ENCODE measurements at regions not wholly inside any gene's neighbourhood (a gene's known extent, or its start where the extent isn't known, plus 50 kb on each side); places are given as distances from the start of the nearest gene placed in this dataset.
"Not testable (repeated sequence)": the region's sequence is repeated elsewhere in the genome, so short reads cannot be mapped to it uniquely, and the experiment has no call there.

GRCh38 chr2:118613737-118614136 is 233.7 kb downstream of the EN1 start:
- DNase-seq (ENCODE audit: low read depth in 2 of 2) = no peak

- DNase-seq (ENCODE audit: low read depth in 2 of 2) = no peak
Observed at GRCh38 chr2:118611691-118612090, 235.8 kb downstream of the EN1 start.

GRCh38 chr2:118609138-118609537 is 238.3 kb downstream of the EN1 start:
- no peak for DNase-seq (ENCODE audit: low read depth in 2 of 2)

GRCh38 chr2:118607641-118608040 is 239.8 kb downstream of the EN1 start:
- no peak for DNase-seq (ENCODE audit: low read depth in 2 of 2)

DNA sequence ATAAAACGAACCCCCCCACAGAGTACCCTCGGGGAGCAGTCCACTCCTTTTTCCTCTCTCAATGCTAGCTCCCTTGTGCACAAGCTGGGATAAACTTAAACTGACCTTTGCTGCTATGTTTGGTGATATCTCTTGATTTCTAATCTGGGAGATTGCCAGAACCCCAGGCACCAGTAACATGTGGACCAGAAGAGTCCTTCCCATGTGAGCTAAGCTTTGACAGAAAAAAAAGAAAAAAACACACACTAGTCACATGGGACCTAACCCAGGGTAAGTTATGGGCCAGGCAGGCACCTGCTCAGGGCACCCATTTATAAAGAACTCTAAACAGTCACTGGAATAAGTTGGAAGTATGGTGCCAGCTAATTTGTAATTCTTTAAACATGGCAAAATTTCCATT is 242.6 kb downstream of the EN1 start:
- no peak for DNase-seq (ENCODE audit: low read depth in 2 of 2)

DNA sequence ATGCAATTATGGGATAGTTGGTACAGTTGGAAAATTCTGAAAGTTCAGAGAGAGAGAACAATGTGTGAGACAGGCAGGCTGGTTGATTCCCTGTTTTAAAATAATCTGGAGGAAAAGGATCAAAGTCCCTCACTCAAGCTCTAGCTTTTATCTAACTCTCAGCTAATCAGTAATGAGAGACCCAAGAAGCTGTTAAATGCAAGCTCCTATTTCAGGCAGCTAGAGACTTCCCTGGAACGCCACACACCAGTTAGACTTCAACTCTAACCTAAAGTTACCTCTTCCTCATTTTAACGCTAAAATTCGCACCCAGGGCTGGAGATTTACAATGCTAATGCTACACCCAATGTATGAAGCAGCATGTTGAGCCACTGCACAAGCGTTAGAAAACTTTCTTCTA is 243.1 kb downstream of the EN1 start:
- no peak for DNase-seq (ENCODE audit: low read depth in 2 of 2)

DNA sequence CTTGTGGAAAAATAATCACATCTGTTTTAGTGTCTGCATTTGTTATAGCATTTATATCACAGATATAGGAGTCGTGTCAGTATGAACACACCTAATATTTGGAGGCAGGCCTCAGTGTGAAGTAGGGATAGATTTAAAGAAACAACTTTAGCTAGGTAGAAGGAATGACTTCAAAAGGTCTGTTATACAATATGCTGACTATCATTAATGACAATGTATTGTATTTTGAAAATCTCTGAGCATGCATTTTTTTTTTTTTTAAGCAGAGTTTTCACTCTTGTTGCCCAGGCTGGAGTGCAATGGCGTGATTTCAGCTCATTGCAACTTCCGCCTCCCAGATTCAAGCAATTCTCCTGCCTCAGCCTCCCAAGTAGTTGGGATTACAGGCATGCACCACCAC is 248.3 kb downstream of the EN1 start:
- no peak for DNase-seq (ENCODE audit: low read depth in 2 of 2)

DNA sequence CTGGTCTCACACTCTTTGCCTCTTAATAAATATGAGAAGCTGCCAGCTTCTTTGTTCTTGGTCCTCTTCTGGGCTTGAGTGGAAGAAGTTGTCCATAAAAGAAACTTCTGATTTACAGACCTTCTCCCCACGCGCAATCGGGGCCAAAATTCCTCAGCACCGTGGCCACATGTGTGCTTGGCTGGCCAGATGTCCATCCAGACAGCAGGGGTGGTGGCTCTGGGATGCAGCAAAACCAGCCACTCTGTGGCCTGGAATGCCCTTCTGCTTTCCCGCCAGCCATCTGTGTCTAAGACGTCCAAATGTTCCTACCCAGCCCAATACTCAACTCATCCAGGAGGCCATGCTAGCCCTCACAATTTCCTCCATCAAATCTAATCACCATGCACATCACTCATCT is 250.8 kb downstream of the EN1 start:
- no peak for DNase-seq (ENCODE audit: low read depth in 2 of 2)

DNA sequence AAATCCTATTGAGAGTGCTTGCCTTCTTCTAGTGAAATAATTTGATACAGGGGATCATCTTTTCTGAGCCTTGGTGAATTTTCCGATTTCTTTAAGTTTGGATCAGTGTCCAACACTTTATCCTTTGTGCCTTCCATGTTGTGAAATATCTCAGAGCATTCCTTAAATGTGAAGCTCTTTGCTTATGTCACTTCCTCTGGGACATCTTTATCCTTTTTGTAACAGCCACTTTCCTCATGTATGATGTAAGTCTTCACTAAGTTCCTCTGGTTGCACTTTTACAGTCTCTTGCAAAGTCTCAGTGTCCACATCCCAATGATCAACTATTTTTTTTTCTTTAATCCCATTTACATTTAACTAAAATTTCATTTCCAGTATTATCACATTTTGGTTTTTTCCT is 254.2 kb downstream of the EN1 start:
- DNase-seq (ENCODE audit: low read depth in 2 of 2) = no peak

DNA sequence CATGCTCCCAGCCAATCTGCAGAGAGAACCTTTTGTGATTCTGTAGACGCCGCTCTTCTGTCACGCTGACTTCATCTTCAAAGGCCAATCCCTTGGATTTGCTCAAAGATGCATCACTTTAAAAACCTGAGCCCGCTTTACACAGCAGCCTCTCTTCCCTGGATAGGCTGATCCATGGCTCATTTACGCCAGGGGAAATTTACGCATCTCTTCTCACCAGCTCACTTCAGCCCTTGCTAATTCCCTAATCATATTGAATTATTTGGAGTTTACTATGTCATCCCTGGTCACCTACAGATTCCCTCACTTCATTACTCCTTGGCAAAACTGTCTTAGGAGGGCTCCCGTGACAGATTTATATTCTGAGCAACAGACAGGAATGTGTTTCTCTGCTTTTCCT is 256.2 kb downstream of the EN1 start:
- DNase-seq (ENCODE audit: low read depth in 2 of 2) = no peak

DNA sequence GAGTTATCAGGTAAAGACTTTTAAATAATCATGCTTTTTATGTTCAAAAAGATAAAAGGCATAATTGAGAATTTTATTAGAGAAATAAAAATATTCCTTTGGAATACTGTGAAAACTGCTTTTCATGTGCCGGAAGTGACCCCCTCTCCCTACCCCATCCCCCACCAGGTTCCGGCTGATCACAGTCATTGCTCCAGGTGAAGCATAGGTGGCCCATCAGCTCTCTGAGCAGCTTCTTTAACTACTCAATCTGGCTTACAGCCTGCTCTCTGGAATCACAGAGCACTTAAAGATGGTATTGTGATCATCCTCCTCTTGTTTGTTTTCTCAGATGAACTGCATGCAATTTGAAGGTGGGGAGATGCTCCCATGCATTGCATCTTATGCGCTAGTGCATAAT is 257.7 kb downstream of the EN1 start:
- DNase-seq (ENCODE audit: low read depth in 2 of 2) = no peak

DNA sequence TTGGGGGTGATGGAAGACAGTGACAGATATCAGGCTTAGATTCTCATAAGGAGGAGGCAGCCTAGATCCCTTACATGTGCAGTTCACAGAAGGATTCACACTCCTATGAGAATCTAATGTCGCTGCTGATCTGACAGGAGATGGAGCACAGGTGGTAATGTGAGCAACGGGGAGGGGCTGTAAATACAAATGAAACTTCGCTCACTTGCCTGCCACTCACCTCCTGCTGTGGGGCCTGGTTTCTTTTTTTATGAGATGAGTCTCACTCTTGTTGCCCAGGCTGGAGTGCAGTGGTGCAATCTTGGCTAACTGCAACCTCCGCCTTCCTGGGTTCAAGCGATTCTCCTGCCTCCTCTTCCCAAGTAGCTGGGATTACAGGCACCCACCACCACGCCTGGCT is 258.6 kb downstream of the EN1 start:
- no peak for DNase-seq (ENCODE audit: low read depth in 2 of 2)

DNA sequence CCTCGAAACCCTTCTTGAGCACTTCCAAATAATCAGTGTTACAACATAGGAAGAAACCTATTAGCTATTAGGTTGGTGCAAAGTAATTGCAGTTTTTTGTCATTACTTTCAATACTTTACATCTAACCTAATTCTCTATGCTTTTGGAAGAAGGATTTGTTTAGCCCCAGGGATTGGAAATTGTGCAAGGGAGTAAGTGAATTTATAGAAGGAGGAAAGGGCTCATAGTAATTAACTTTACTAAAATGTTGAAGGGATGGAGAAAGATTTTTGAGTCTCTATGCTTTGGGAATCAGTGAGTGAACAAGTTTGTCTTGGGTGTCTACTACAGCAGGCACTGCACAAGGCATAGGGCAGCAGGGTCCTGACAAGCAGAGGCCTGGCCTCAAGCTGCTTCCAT is 261.1 kb downstream of the EN1 start:
- DNase-seq (ENCODE audit: low read depth in 2 of 2) = no peak

DNA sequence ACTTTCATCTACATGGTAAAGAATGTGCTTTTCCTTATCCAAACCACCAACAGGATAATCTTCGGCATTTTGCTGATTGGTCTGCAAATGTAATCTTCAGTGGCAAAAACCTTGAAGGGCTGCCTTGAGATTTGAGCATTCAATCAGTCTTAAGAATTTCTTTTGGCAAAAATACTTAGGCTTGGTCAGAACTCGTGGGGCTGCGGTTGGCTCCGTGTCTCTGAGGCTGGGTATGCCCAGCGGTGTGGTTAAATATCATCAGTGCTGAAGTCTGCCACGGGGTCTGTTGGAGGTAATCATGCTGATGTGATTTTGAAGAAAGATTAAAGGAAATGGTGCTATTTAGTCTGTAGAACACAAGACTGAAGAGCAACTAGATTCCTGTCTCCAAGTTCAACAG is 262.6 kb downstream of the EN1 start:
- DNase-seq (ENCODE audit: low read depth in 2 of 2) = no peak

DNA sequence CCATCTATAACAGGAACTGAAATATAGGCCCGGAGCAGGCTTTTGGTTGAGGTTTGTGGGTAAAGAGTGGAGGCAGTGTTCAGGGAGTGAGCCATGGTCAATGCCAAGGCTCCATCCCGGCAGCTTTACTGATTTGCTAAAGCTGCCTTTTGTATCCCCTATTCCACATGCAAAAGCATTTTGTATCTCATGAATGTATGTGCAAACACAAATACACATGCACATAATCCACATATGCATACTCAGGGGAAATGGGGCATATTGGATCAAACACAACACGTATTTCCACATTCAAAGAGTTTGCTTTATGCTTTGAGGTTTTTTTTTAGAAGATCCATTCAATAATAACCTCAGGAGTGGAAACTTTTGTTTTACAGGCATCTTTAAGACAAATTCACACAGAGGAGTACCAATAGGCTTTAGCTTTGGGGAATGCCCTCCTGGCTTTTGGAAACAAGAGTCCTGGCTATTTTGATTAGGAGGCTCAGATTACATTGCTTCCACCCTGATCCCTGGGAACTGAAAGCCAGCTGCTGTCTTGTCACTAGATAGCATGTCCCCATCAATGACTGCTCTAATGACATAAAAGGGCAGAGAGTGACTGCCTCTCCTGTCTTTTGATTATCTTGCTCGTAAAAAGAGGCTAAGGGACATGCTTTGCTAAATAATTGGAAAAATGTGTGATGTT is 263.2 kb downstream of the EN1 start:
- DNase-seq (ENCODE audit: low read depth in 2 of 2) = no peak

GRCh38 chr2:118582058-118582457 is 265.4 kb downstream of the EN1 start:
- DNase-seq (ENCODE audit: low read depth in 2 of 2) = no peak

DNA sequence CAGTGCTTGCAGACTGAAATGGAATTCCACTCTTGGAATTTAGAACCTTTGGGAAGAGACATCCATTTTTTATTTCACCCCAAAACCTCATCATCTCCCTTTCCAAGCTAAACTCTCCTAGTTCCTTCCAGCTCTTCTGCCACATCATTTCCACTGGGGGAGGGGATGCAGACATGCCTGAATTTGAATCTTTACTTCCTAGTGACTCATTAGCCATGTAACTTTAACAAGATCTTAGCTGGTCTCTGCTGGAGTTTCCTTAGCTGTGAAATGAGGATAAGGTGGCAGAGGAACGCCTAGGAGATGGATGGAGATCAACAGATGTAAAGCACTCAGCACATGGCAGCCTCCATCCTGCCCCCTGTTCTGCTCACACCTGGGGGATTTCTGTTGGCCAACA is 266.8 kb downstream of the EN1 start:
- DNase-seq (ENCODE audit: low read depth in 2 of 2) = no peak

DNA sequence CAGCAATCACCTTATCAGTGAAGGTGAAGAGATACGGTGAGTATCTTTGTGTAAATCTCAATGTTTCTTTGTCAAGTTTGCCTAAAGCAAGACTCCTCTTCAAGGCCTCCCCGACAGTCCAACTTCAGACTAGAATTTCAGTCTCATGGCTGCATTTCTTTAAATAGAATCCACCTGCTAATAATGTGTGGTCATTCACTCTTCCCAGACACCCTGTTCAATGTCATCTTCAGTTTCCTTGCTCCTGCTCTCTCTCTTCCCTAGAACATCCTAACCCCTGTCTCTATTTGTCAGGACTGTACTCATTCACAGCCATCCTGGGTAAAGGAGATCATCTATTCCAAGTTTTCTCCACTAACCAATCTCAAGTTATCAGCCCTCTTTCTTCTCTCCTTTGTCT is 267.3 kb downstream of the EN1 start:
- no peak for DNase-seq (ENCODE audit: low read depth in 2 of 2)

- no peak for DNase-seq (ENCODE audit: low read depth in 2 of 2)
Observed at GRCh38 chr2:118577202-118577601, 270.2 kb downstream of the EN1 start.

DNA sequence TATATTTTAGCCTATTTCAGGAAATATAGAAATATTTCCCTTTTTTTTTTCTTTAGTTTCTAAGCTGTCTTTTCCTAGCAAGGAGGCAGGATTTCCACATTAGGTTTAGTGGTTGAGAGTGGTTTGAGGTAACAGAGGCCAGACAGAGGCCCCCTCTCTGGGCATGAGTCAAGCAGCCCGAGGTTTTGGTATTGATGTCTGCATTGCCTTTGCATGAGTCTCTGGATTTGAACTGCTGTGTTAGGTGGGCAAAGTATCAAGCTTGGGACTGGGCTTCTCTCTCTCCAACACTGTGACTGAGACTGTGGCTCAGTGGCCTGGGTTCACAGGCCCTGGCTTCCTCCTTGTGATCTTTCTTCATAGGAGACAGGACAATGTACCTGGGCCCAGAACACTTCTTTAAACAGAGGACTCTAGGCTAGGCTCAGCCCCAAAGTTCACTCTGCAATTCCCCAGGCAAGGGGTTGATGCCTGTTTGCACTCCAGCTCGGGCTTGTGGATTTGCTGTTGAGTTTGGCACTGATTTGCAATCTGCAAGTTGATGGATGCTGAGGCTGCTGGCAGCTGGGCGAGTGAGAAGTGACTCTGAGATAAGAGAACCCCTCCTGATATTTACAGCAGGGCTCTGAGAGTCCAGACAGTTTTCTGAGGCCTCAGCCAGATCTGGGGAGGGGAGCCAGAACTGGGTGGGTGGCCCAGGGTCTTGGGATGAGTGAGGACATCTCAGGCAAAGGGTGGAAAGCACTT is 271.2 kb downstream of the EN1 start:
- DNase-seq (ENCODE audit: low read depth in 2 of 2) = no peak

DNA sequence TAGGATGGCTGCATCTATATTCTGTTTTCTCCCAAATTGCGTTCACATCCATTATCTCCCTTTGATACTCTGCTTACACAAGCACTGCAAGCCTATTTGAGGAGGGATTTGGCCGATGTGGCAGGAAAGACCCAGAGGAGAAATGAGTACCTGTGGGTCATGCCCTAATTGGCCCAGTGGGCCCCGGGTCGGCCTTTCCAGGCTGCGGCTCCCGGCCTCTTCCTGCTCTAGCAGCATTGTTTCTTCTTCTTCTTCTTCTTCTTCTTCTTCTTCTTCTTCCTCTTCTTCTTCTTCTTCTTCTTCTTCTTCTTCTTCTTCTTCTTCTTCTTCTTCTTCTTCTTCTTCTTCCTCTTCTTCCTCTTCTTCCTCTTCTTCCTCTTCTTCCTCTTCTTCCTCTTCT is 275.1 kb downstream of the EN1 start:
- not testable (repeated sequence) for DNase-seq (ENCODE audit: low read depth in 2 of 2)

DNA sequence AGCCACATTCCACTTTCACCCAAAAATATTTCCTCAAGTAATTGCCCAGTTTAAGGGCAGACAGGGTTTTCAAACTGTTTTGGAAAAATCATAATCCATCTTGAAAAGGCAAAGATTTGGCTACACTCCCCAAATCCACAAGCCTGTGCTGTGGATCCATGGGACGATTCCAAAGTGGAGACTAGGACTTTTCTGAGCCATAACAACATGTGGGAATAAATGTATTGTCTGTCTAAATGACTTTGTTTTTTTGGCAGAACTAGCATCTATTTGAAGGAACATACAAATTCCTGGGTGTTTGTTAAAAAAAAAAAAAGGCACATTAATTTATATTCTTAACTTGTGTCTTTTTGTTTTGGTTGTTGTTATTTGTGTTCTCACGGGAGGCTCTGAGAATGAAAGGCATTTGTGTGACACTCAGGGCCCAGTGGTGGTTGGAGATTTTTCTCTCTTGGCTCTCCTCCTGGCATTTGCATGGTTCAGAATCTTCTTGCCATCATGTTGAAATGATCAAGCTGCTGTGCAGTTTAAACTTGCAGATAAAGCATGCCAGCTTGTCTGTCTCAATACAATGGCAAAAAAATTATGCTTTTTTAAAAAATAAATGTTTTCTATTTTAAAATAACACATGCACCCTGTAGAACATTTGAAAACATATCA is 277.4 kb downstream of the EN1 start:
- DNase-seq (ENCODE audit: low read depth in 2 of 2) = no peak

DNA sequence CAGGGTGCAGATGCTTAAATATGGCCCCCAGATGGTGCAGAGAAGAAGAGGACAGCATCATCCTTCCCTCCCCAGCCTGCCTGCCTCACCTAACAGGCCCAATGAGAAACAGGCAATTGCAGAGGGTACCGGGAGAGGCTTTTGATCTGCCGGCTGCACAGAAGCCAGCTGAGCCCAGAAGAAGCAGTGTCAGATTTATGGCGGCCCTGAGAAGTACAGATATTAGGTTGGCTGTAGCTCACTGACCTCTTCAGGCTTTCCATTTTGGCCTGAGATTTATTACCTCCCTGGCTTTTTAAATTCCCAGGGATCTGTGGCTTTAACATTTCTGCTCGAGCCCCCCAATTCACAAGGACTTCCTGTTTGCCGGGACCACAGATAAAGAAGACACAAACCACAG is 278.7 kb downstream of the EN1 start:
- DNase-seq (ENCODE audit: low read depth in 2 of 2) = no peak
